ENCODE measurements at regions not wholly inside any gene's neighbourhood (a gene's known extent, or its start where the extent isn't known, plus 50 kb on each side); places are given as distances from the start of the nearest gene placed in this dataset.

GRCh38 chr18:26706911-26707351 lies 158.6 kb downstream of the AQP4 start:
- TF ChIP-seq ZBTB33 (CRISPR knock-in tag; IDR thresholded peaks at IDR 0.05): no peak
- no peak for TF ChIP-seq TRIM24 (CRISPR knock-in tag; IDR thresholded peaks at IDR 0.05)
- TF ChIP-seq ZNF362 (CRISPR knock-in tag; IDR thresholded peaks at IDR 0.05; ENCODE audit: borderline replicate concordance): no peak
- no peak for TF ChIP-seq SP1 (IDR thresholded peaks at IDR 0.05)
- no peak for TF ChIP-seq SP1 (CRISPR knock-in tag; IDR thresholded peaks at IDR 0.05)
